ENCODE measurements at regions not wholly inside any gene's neighbourhood (a gene's known extent, or its start where the extent isn't known, plus 50 kb on each side); places are given as distances from the start of the nearest gene placed in this dataset.
"Not testable (repeated sequence)": the region's sequence is repeated elsewhere in the genome, so short reads cannot be mapped to it uniquely, and the experiment has no call there.

DNA sequence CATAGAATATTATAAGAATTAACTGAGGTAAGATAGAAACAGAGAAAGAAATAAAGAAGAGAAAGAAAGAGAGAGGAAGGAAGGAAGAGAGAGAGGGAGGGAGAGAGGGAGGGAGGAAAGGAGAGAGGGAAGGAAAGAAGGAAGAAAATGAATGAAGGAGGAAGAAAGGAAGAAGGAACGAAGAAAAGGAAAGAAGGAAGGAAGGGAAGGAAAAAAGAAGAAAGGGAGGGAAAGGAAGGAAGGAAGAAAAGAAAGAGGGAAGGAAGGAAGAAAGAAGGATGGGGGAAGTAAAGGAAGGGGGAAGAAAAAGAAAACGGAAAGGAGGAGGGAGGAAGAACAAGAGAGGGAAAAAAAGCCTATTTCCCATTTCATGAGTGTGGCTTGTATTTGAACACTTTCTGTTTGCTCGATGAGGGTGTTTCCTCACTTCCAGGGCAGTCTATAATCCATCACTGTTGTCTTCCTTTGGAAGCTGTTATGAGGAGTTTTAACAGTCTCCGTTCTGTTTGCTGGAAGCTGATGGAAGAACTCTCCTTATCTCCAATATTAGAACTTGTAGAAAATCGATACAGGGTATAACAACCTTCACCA is 402.4 kb downstream of the TMEM114 start:
- no peak for DNase-seq (ENCODE audit: low spot score)

DNA sequence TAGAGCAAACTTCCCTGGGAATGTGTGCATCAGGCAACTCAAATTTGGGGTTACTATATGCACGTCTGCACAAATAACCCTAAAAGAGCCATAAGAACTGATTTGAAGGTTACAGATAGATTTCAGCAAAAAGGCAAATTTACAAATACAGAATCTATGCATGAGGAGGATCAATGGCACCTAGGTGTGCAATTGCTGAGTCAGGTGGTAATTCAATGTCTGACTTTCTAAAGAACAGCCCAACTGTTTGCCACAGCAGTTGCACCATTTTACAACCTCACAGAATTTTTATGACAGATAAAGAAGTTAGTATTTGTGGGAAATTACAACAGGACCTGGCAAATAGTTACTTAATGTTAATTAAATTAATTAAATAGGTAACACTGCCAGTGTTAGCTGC is 405.5 kb downstream of the TMEM114 start:
- DNase-seq (ENCODE audit: low spot score), result no peak

DNA sequence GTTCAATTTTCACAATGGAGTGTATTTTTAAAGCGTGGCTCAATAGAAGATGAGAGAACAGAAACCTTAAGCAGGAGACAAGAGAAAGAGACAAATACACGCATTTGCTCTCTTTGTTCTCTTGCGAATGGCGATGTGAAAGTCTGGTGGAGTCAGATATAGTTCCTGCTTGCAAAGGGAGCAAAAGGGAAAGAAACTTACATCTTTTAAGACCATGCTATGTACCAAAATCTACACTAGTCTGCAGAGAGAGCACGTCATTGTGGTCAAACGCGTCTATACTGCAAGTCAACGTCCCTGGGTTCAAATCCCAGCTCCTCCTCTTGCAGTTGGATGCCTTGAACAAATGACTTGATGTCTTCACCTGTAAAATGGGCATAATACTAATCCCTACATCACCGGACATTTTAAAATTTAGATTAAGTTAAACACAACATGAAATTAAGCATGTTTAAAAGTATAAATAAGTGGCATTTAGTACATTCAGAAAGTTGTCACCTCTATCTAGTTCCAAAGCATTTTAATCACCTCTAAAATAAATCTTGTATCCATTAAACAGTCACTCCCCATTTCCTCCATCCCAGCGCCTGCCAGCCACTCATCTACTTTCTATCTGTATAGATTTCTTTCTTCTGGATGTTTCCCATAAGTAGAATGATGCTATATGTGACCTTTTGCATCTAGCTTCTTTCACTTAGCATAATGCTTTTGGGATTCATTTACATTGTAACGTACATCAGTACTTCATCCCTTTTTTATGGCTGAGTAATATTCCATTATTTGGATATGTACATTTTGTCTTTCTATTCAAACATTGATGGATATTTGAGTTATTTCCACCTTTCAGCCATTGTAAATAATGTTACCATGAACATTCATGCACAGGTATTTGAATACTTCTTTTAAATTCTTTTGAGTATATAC is 406.9 kb downstream of the TMEM114 start:
- no peak for DNase-seq (ENCODE audit: low spot score)

DNA sequence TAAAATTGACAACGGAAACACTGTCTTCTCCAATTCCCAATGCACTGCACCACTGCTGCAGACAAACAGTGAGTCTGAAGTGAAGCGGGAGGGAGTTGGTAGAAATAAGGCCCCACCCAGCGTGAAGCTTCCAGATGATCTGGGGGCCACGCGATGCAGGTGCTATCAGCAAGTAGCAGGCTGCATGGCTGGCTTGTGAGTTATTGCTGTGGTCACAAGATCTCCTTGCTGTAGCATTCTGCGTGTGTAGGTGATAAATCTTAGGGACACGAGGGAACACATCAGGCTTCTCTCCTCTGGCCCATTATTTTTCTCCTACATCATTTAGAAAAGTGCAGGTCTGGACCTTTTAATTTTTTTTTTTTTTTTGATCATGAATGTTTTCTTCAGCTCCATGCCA is 407.6 kb downstream of the TMEM114 start:
- no peak for DNase-seq (ENCODE audit: low spot score)

DNA sequence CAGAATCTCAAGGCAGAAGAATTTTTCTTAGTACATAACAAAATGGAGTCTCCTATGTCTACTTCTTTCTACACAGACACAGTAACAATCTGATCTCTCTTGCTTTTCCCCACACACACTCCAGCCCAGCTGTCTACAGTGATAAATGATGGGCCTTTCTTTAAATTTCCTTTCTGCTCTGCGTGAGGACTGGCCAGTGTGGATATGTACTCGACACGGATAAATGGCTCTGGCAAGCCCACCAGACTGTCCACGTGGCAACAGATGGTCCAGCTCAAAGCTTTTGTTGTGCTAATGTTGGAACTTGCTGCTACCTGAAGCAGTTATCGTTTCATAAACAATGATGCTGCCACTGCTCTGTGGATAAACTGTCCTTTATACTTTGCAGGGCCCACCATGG is 410.7 kb downstream of the TMEM114 start:
- no peak for DNase-seq (ENCODE audit: low spot score)

DNA sequence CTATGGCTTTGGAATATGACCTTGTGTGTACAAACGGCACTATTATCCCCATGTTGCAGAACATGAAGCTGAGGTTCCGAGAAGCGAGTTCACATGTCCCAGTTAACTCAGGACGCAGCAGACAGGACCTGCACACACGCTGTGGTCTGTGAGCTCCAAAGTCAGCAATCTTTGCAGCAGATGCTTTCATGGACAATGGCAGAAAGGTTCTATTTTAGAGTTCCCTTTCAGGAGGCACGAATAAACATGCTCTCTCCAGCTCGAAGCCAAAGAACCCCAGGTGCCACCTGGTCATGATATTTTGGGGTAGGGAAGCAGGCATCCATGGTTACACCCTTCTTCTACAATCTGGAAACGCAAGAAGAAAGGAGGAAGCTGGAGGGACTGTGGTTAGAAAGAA is 412.0 kb downstream of the TMEM114 start:
- no peak for DNase-seq (ENCODE audit: low spot score)

DNA sequence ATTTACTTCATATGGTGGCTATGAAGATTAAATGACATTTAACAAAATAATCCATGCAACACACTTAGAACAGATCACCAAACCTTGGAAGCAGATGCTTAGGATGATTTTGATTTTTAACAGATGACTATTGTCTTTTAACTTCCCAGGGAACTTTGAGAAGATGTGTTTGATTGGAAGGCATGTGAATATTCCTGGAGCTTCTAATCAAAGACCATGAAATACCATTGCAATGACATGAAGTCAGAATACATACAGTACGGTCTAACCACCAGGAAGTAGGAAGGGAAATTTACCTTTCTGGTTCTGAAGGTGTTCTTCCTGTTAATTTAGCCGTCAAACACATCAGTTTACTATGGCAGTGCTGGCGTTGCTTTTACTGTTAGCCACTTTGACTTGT is 414.9 kb downstream of the TMEM114 start:
- DNase-seq (ENCODE audit: low spot score), result no peak

DNA sequence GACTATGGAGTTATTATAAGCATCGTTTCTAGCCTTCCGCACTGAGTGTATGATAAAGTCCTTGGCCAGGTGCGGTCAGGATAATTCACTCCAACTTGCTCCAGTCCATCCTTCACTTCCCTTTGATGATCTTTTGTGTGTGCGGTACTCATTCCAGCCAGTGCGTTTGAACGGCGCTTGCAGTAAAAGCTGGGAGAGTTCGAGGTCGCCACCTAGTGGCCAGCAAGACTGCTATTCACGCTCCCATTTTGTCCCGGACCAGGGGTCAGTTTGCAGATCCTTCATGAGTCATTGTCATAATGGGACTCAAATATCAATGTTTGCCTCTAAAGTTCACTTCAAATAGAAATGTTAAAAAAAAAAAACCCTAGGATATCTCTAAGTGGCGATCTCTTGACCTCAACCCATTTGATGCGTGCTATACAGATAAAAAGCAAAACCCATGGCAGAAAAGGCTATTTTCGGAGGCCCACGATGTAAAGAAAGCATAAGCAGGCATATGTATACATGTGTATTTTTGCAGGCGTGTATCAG is 417.1 kb downstream of the TMEM114 start:
- DNase-seq (ENCODE audit: low spot score), result peak; percentile 41

DNA sequence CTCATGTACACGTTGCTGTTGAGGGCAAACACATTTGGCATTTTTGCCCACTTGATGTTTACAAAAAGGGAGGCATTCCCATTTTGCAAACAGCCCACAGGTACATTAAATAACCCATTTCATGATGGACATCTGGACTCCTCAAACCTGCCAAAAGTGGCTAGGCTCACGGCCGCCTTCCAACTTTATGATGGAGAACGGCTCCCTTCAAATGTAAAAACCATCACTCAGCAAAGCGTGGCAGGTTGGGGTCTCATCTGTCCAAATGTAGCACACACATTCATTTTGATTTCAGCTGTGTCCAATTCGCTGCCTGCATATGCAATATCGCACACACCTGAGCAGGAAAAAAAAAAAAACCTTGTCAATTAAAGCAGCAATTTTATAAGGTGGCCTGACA is 417.8 kb downstream of the TMEM114 start:
- DNase-seq (ENCODE audit: low spot score), result no peak

DNA sequence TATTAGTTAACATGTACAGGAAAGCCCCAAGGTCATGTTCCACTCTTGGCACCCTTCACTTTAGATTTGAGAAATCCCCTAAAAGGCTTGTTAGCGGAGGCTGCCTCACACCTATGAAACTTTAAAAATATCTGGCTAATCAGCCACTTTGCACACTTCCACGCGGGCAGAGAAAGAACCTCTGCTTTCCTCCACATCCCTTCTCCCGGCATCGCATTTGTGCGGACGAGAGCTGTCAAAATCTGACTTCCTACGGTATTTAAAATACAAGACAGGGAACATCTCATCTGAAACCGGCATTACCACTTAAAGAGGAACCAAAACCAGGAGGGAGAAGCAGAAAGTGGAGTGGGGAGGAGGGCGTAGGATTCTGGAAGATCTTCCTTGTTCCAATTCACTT is 422.3 kb downstream of the TMEM114 start:
- no peak for DNase-seq (ENCODE audit: low spot score)

DNA sequence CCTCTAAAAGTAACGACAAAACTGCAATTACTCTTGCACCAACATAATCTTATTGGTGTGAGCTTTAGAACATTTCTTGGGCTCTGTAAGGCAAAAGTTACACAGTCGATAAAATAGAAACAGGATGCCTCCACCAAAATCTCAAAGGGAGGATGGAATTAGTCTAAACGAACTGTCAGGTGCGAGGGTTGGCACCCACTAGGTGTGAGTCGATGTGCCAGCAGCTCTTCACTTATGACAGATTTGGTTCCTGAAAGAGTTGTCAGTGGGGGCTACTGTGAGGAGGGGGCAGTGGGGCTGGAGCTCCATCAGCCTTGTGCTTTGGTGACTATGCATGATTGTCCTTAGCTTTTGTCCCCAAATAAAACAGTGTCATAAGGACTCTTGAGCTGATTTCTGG is 422.9 kb downstream of the TMEM114 start:
- no peak for DNase-seq (ENCODE audit: low spot score)

DNA sequence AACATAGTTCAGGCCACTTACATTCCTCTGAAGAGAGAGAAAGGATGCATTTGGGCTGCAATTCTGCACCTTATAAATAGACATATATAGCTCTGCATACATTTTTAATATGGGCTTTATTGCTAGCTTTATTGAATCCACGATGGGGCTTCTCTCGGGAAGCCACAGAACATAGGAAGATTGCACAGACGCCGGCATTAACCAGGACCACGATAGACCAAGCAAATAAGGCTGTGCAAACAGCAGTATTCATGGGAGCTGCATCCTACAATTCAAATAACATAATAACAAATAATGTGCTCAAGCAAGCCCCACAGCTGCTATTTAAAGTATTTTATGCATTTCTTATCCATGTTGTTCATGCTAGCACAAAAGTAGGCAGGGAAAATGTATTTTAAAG is 432.3 kb downstream of the TMEM114 start:
- DNase-seq (ENCODE audit: low spot score), result no peak

DNA sequence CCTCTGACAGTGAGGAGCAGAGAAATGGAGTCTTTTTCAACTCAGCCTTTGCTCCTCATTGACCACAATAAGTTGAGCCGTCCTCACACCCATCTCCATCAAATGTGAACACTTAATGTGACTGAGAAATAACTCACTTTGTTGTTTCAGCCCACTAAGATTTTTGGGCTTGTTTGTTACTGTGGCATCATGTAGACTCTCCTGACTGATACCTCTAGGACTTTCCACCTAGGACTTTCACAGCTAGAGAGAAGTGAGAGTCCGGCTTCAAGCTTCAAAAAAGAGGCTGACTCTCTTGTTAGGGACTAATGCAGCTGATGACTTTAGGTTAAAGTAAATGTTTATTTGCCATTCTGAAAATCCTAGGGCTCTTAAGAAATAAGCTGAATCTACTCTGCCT is 435.0 kb downstream of the TMEM114 start:
- no peak for DNase-seq (ENCODE audit: low spot score)

DNA sequence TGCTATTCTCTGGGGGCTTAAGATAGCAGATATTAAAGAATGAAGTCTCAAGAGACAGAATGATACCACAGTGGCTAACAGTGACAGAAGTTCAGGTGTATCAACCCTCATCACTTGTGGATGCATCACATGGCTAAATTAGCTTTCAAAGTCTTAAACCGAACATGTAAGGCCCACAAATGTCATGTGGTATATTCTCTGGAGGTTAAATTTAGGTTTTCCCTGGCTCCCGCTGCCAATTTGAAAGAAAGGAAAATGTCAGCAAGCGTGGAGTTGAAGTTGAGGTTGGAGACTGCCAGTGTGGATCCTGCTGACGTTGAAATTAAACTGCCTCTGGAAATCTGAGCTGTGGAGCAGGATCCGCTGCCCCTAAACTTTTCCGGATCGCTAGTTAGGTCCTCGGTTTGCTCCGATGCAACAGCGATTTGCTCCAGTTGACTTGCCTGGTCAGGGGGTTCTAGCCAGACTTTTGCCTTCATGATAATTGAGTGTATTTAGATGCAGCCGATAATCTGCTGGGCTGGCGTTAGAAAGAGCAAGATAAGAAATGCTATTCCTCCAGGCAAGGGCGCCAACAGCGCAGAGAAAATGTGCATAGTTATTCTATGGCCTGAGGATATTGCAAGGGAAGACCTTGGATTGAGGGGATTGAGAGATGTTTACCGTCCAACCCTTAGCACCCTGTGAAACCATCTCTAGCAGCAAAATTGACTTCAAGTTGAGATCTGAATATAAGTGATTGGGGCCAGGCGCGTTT is 443.9 kb downstream of the TMEM114 start:
- no peak for DNase-seq (ENCODE audit: low spot score)

DNA sequence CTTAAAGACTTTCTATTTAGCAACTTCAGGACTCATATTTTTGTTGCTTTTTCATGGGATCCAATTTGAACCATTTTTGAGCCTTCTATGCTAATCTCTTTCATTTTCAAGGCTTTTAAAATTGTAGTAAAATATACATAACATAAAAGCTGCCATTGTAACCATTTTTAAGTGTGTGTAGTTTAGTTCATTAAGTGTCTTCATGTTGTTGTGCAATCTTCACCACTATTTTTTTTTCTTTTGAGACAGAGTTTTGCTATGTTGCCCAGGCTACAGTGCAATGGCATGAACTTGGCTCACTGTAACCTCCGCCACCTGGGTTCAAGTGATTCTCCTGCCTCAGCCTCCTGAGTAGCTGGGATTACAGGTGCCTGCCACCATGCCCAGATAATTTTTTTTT is 451.6 kb downstream of the TMEM114 start:
- no peak for DNase-seq (ENCODE audit: low spot score)

DNA sequence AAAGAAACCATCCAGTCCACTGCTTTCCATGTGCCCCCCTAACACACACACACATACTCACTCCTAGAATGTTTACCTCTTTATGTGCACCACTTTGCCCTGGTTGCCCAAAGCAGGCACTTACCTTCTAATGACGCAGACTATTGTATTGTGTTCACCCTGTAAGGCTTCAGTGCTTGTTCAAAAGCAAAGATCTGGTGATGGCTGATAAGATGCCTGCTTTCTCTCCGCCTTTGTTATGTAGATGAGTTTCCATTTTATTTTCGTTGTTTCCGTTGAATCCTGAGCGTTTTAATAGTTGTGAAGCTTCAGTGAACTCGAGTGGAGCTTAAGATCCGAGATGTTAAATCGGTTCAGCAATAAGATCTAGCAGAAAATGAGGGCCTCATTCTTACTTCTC is 452.7 kb downstream of the TMEM114 start:
- no peak for DNase-seq (ENCODE audit: low spot score)

DNA sequence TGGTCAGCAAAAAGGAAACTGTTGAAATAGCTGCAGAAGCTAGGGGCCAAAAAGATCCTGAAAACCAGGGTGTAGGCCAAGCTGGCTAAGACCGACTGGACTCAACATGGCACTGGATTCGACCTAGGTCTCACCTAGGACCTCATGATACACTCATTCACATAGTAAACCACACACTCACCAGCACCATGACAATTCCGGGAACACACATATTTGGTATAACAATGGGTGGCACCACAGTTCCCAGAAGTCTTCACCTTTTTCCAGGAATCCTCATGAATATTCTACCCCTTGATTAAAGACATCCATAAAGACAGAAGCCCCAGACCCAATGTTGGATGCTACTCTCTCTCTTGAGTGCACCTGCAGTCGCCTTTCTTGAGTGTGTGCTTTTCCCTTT is 460.1 kb downstream of the TMEM114 start:
- no peak for DNase-seq (ENCODE audit: low spot score)

DNA sequence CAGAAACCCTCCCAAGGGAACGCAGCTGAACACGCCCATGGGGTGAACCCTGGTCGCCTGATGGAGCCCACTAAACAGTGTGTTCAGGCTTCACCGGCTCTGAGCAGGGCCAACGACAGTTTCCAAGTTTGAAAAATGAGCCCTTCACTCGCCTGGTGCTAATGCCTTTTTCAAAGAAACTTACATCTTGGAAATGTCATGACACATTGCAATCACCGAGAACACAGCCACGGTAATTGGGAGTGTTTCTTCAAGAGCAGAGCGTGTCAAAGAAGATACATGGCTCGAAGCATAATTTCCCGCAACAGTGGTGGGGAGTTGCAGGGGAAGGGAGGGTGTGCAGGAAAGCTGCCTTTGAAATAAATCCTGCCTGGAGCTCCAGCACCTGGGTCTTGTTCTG is 463.2 kb downstream of the TMEM114 start:
- no peak for DNase-seq (ENCODE audit: low spot score)

DNA sequence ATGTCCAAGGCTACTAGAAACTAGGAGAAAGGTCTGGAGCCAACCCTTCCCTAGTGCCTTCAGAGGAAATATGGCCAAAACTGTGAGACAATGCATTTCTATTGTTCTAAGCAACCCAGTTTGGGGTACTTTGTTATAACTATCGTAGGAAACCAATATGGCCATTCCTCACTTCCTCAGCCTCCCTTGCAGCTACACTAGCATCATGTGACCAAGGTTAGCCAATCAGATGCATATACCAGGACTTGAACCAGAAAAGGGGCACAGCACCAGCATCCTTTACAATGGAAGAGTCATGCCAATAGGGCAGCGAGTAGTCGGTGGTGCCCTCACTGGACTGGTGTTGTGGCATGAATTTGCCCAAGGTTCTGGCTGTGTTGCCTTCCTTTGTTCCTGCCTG is 464.0 kb downstream of the TMEM114 start:
- DNase-seq (ENCODE audit: low spot score), result no peak

DNA sequence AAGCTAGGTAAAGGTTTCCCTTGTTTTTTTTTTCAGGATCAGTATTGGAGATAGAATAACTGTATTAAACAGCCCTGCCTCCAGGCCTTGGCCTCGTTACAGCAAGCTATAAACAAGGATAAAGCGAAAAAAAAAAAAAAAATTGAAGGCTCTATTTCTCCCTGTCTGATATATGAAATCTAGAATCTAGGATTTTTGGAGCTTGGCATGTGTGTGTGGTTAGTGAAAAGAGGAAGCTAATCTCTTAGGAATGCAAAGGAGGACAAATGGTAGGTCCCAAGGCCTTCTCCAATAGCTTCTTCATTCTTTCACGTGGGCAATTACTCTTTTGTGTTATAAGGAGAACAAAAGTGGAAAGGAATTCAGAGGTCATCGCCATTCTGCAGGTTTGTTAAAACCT is 470.3 kb downstream of the TMEM114 start:
- no peak for DNase-seq (ENCODE audit: low spot score)

DNA sequence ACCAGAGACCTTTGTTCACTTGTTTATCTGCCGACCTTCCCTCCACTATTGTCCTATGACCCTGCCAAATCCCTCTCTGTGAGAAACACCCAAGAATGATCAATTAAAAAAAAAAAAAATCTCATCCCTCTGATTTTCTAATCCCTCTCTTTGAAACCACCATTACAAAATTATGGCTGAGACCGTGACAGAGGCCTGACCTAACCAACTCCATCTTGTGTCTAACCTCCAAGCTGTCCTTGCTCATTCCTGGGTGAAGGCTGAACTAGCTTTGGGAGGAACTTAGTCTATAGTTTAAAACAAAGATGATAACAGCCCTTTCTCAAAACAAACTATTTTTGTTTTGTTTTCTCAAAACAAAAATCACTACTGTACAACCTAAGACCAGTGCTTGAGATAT is 474.5 kb downstream of the TMEM114 start:
- no peak for DNase-seq (ENCODE audit: low spot score)

DNA sequence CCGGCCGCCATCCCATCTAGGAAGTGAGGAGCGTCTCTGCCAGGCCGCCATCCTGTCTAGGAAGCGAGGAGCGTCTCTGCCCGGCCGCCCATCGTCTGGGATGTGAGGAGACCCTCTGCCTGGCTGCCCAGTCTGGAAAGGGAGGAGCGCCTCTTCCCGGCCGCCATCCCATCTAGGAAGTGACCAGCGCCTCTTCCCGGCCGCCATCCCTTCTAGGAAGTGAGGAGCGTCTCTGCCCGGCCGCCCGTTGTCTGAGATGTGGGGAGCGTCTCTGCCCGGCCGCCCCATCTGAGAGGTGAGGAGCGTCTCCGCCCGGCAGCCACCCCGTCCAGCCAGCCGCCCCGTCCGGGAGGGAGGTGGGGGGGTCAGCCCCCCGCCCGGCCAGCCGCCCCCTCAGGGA is 475.4 kb downstream of the TMEM114 start:
- not testable (repeated sequence) for DNase-seq (ENCODE audit: low spot score)

DNA sequence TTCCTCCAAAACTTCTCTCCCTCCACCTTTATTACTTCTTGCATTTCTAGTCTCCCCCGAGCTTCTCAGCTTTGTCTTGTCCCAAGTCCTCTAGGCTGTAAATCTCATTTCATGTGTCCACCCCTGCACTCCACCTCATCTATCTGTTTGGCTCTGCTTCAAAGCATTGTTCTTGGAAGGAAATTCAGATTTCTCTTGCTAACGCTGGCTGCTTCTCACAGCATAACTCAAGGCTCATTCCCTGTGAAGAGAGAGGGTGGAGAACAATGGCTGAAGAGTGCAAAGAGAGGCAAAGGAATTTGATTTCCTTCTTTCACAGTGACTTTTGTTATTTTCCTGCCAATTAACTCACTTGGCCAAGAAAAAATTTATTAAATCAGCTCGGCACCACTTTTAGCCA is 476.5 kb downstream of the TMEM114 start:
- no peak for DNase-seq (ENCODE audit: low spot score)
